Fibroblast of villous mesenchyme (primary cell): ENCODE measurements at regions not wholly inside any gene's neighbourhood (a gene's known extent, or its start where the extent isn't known, plus 50 kb on each side); places are given as distances from the start of the nearest gene placed in this dataset.

ENCODE experiments used
- DNase-seq: peaks from one replicate; pipeline ENCODE4 v3.0.0-alpha.2; 2010; ENCODE audit warnings: low read depth
- H3K4me3 ChIP-seq: 2 replicates; pipeline ENCODE4 v1.5.1; 2011; ENCODE audit warnings: low read depth, mild to moderate bottlenecking, low read length
- CTCF ChIP-seq: IDR thresholded peaks from 2 replicates; pipeline ENCODE4 v1.5.1; 2012; ENCODE audit warnings: low read depth, mild to moderate bottlenecking, low read length; ENCODE audit not compliant: insufficient read depth

GRCh38 chr22:48891688-48892577 lies 935.7 kb downstream of the BRD1 start:
- no peak overlapping the region for H3K4me3 ChIP-seq
- no peak for TF ChIP-seq CTCF
- no peak for DNase-seq

- TF ChIP-seq CTCF: no peak
- no peak overlapping the region for H3K4me3 ChIP-seq
- no peak for DNase-seq
Observed at GRCh38 chr22:48890693-48891554, 936.7 kb downstream of the BRD1 start.

GRCh38 chr22:48889887-48890692 lies 937.6 kb downstream of the BRD1 start:
- DNase-seq: no peak
- no peak overlapping the region for H3K4me3 ChIP-seq
- TF ChIP-seq CTCF: no peak

- TF ChIP-seq CTCF: no peak
- no peak overlapping the region for H3K4me3 ChIP-seq
- DNase-seq: no peak
Observed at GRCh38 chr22:48889209-48889830, 938.4 kb downstream of the BRD1 start.

- no peak for TF ChIP-seq CTCF
- no peak for DNase-seq
- H3K4me3 ChIP-seq: no peak overlapping the region
Observed at GRCh38 chr22:48888466-48889208, 939.0 kb downstream of the BRD1 start.
